ENCODE measurements at regions not wholly inside any gene's neighbourhood (a gene's known extent, or its start where the extent isn't known, plus 50 kb on each side); places are given as distances from the start of the nearest gene placed in this dataset.

- TF ChIP-seq CTCF (IDR thresholded peaks at IDR 0.05; ENCODE audit: control insufficient read depth, insufficient read depth, low read depth, low read length, missing control alignments) = no peak
- no peak for DNase-seq (ENCODE audit: low read depth)
- H3K4me3 ChIP-seq (ENCODE audit: control insufficient read depth, low read depth, low read length) = no peak overlapping the region
These were observed 113.0 kb downstream of the ANXA1 start for GRCh38 chr9:73264631-73265030.

GRCh38 chr9:73265876-73266275 lies 114.2 kb downstream of the ANXA1 start:
- no peak overlapping the region for H3K4me3 ChIP-seq (ENCODE audit: control insufficient read depth, low read depth, low read length)
- TF ChIP-seq CTCF (IDR thresholded peaks at IDR 0.05; ENCODE audit: control insufficient read depth, insufficient read depth, low read depth, low read length, missing control alignments) = no peak
- DNase-seq (ENCODE audit: low read depth) = no peak

GRCh38 chr9:73269430-73270101 lies 117.9 kb downstream of the ANXA1 start:
- H3K4me3 ChIP-seq (ENCODE audit: control insufficient read depth, low read depth, low read length) = no peak overlapping the region
- DNase-seq (ENCODE audit: low read depth) = no peak
- TF ChIP-seq CTCF (IDR thresholded peaks at IDR 0.05; ENCODE audit: control insufficient read depth, insufficient read depth, low read depth, low read length, missing control alignments) = no peak

GRCh38 chr9:73270967-73271721 lies 119.5 kb downstream of the ANXA1 start:
- H3K4me3 ChIP-seq (ENCODE audit: control insufficient read depth, low read depth, low read length) = no peak overlapping the region
- no peak for TF ChIP-seq CTCF (IDR thresholded peaks at IDR 0.05; ENCODE audit: control insufficient read depth, insufficient read depth, low read depth, low read length, missing control alignments)
- DNase-seq (ENCODE audit: low read depth) = peak; percentile 65

- DNase-seq (ENCODE audit: low read depth) = no peak
- no peak for TF ChIP-seq CTCF (IDR thresholded peaks at IDR 0.05; ENCODE audit: control insufficient read depth, insufficient read depth, low read depth, low read length, missing control alignments)
- H3K4me3 ChIP-seq (ENCODE audit: control insufficient read depth, low read depth, low read length) = no peak overlapping the region
These were observed 128.4 kb downstream of the ANXA1 start for GRCh38 chr9:73280113-73280512.

- no peak overlapping the region for H3K4me3 ChIP-seq (ENCODE audit: control insufficient read depth, low read depth, low read length)
- TF ChIP-seq CTCF (IDR thresholded peaks at IDR 0.05; ENCODE audit: control insufficient read depth, insufficient read depth, low read depth, low read length, missing control alignments) = no peak
- no peak for DNase-seq (ENCODE audit: low read depth)
These were observed 132.7 kb downstream of the ANXA1 start for GRCh38 chr9:73284377-73284776.

All from AG09309 (cell line).